Myocyte (in vitro differentiated cells): ENCODE measurements at regions not wholly inside any gene's neighbourhood (a gene's known extent, or its start where the extent isn't known, plus 50 kb on each side); places are given as distances from the start of the nearest gene placed in this dataset.
"Not testable (repeated sequence)": the region's sequence is repeated elsewhere in the genome, so short reads cannot be mapped to it uniquely, and the experiment has no call there.

Source experiments
- DNase-seq: peaks from one replicate; pipeline ENCODE4 v3.0.0-alpha.2; 2012; ENCODE audit warnings: low read depth

DNA sequence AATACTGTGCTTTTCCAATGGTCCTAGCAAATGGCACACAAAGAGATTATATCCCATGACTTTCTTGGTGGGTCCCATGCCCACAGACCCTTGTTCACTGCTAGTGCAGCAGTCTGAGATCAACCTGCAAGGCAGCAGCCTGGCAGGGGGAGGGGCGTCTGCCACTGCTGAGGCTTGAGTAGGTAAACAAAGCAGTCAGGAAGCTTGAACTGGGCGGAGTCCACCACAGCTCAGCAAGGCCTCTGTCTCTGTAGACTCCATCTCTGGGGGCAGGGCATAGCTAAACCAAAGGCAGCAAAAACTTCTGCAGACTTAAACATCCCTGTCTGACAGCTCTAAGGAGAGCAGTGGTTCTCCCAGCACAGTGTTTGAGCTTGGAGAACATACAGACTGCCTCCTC, 82.9 kb downstream of the ZNF737 start:
- no peak for DNase-seq

GRCh38 chr19:20481736-20482135, 83.8 kb downstream of the ZNF737 start:
- no peak for DNase-seq

DNA sequence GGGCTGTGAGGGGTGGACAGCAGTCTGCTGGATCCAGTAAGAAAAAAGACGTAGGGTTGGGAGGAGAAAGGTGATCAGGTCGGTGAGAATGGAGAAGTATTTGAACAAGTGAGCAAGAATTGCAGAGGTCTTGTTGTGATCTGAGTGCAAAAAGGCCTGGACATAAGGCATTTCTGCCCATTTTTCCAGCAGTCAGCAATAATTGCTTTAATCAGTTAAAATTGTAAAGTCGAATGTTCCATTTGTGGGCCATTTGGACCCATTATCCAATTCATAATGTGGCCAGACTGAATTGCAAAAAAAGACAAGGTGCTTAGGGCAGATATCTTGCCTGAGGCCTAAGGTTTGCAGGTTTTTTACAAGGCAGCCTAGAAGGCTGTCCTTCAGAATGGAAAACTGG, 86.1 kb downstream of the ZNF737 start:
- no peak for DNase-seq

GRCh38 chr19:20478936-20479335, 86.6 kb downstream of the ZNF737 start:
- DNase-seq, result no peak

- DNase-seq, result no peak
These were observed 92.7 kb downstream of the ZNF737 start for GRCh38 chr19:20472854-20473253.

DNA sequence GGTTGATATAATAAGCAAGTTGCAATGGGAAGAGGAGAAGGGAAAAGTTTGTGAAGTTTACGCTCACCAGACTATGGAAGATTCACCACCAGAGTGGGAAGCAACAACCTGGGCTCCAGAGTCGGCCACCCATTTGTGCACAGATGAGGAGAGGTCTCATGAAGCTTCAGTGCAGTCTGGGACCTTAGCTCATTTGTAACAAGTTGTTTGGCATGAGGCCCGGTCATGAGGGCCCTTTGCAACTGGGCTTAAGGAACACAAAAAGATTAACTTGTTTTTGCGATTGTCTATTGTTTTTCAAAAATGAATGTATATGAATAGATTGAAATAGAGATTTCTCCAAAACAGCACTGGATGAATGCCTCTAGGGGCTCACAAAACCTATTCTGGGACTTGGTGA, 94.2 kb downstream of the ZNF737 start:
- DNase-seq, result no peak

DNA sequence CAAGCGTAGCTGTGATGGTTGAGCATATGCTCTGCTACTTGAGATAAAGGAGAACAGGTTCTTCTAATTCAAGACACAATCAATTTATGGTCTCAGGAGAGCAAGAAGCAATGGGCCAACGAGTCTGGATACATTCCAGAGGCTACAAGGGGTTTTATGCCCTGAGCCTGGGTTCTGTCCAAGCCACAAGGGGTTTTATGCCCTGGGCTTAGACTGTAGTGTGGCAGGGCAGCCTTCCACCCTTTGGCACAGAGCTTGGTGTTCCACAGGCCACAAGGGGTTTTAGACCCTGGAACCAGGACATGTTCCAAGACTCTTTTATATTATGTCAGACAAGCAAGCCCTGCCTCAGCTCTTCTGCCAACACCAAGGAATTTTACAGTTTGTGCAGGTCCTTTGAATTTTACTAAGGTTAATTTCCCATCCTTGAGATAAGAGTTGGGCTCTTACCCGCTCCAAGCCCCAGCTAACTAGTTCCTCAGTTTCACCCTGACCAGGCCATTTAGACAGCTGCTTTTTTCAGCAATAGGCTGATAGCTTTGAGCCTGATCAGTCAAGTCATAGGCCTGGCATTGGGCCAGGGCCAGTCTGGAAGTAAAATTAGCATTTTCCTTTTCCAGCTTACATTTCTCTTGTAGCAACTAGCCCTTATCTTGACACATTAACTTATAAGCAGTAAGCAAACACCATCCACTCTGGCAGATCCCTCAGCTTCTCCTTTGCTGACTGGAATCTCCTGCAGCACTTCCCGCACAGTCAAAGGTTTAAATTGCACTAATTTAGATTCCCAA, 95.0 kb downstream of the ZNF737 start:
- no peak for DNase-seq

- not testable (repeated sequence) for DNase-seq
These were observed 99.0 kb downstream of the ZNF737 start for GRCh38 chr19:20466638-20466990.

GRCh38 chr19:20465922-20466637, 99.5 kb downstream of the ZNF737 start:
- DNase-seq, result not testable (repeated sequence)

DNA sequence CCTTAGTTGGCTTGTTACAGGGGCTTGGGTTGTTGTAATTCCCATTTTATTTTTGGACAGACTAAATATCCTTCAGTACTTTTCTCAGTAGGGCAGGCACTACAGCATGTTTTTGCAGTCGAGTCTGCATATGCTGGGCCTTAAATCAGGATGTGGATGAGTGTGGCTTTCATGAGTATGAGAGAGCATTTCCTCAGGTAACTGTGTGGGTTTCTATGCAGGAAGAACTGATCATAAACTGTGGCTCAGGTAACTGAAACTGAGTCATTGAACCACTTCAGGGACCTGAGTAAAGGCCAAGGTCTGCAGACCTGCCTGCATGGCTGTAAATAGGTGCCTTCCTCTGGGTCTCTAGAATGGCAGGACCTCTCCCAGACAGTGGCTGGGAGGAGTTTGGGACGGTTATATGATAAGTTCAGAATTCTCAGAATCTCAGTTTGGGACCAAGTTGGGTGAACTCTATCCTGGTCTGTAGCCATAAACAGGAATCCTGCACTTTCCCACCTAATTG, 112.1 kb downstream of the ZNF737 start:
- no peak for DNase-seq

DNA sequence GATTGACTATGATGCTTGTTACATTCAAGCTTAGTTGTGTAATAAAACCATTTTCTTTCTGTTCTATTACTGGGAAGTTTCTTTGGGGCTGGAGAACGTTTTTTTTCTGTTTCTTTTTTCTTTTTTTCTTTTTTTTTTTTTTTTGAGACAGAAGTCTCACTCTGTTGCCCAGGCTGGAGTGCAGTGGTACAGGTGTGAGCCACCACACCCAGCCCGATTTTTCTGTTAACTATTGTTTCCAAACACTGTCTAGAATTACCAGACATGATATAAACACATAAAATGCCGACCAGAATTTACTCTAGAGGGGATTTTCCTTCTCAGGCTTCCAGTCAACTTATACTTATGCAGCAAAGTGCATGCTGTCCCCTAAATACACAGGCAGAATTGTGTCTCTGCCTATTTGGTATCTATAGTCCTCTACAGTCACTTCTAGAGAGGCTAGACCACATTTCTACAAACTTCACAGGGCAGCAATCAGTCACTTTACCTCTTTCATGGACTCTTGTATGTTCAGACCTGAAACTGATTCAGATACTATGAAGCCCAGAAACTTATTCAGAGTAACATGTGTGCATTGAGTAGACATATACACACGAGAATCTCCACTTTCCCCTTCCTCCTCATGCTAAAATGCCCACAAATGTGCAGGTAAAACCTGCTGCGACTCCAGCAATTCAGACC, 121.2 kb downstream of the ZNF737 start:
- no peak for DNase-seq

GRCh38 chr19:20432266-20432842, 133.2 kb downstream of the ZNF737 start:
- DNase-seq, result not testable (repeated sequence)

DNA sequence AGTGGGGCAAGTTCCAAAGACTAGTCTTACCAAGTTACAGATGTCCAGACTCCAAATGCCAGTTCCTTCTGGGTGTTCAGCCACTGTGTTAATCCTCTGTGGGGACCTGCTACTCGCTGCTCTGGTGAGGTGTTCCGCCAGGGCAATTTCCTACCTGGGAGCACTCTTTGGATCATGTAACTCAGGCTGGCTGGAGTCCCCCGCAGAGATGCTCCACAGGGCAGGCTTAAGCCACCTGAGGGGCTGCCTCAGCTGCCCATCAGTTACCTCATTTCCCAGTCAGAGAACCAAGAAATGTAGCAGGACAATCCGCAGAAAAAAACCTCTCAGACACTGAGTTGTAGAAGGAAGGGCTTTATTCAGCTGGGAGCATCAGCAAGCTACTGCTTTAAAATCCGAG, 133.8 kb downstream of the ZNF737 start:
- no peak for DNase-seq

DNA sequence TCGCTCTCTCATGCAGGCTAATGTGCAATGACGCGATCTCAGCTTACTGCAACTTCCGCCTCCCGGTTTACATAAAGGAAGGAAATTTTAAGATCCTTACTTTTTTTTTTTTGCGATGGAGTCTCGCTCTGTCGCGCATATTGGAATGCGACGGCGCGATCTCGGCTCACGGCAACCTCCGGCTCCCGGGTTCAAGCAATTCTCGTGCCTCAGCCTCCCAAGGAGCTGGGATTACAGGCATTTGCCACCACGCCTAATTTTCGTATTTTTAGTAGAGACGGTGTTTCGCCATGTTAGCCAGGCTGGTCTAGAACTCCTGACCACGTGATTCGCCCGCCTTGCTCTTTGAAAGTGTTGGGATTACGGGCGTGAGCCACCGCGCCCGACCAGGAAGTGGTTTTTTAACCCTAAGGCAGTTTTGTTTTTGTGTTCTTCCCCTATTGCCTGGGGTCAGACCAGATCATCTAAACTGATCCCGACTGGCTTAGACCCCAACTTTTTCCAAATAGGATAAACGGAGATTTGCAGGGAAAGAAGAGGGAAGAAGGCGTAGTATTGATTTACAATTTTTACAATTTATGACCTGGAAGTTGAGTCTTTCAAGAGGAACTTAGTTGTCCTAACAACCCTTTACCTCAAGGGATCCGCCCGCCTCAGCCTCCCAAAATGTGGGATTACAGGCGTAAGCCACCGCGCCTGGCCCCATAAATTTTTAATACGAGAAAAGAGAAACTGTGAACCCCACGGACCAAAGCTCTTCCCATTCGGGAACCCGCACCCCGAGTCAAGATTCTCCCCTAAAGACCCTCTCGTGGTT, 142.0 kb downstream of the ZNF737 start:
- DNase-seq, result peak; percentile 57

GRCh38 chr19:20422216-20423205, 143.1 kb downstream of the ZNF737 start:
- peak; percentile 9 for DNase-seq

GRCh38 chr19:20416661-20417060, 148.9 kb downstream of the ZNF737 start:
- DNase-seq, result no peak

DNA sequence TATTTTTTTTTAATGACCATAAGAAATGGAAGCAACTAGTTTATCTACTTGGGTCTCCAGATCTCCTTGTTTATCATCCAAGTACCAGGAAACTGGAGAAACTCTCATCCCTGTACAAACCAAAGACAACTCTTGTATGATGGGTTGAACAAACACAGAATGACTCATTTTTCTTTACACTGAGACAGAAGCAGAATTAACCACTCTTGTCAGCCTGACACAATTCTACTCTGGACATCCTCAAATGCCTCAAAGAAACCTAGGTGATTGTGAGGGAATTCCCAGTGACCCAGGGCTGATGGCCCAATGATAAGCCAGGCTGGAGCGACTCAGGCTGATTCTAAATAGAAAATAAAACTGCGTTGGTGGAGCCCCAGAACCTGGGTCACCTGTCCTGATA, 151.5 kb downstream of the ZNF737 start:
- DNase-seq, result no peak

DNA sequence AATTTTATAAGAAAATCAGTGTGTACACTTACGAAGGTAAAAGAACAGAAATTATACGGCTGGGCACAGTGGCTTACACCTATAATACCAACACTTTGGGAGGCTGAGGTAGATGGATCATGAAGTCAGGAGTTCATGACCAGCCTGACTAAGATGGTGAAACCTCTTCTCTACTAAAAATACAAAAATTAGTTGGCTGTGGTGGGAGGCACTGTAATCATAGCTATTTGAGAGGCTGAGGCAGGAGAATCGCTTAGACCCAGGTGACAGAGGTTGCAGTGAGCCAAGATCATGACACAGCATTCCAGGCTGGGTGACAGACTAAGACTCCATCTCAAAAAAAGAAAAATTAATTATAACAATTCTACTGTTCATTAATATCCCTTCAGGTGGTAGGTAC, 151.9 kb downstream of the ZNF737 start:
- DNase-seq, result no peak

DNA sequence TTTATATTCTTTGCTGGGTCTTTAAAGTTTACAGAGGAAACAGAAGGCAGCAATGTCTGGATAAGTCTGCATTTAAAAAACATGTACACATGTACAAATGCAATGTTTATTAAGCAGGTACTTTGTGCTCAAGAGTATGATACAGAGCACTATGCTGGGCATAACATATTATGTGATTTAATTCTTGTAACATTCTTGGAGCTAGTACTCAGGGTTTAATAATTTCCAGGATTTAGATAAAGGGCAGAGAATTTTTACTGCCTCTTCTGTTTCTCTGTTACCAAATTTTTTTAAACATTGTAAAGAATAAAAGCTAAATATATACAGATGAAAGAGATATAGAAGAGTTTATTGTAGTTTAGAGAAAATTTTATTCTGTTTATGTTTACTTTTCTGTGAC, 152.7 kb downstream of the ZNF737 start:
- DNase-seq, result no peak

GRCh38 chr19:20397292-20397691, 168.3 kb downstream of the ZNF737 start:
- no peak for DNase-seq
